ENCODE measurements at regions not wholly inside any gene's neighbourhood (a gene's known extent, or its start where the extent isn't known, plus 50 kb on each side); places are given as distances from the start of the nearest gene placed in this dataset.

- DNase-seq (ENCODE audit: low spot score): no peak
- POLR2A ChIA-PET: interaction anchor here (0.6 kb wide), 1 partner anchor 187 kb away, joined by 3 read pairs; no protein-coding TSS in a partner anchor
- CTCF ChIA-PET (ENCODE audit: unreplicated experiment): no interaction called here
- H3K4me1 ChIP-seq (ENCODE audit: insufficient read depth, low read length, poor library complexity, severe bottlenecking): no peaks in the 10 kb centered on the region
- intact Hi-C loops (cut with micrococcal nuclease; ENCODE audit: unreplicated experiment): no loop called here
- no peaks in the 10 kb centered on the region for H3K9me2 ChIP-seq (ENCODE audit: insufficient read depth, low read length)
- BruUV-seq (replicated peaks): no TSS peak
- no peak overlapping the region for H3K4me3 ChIP-seq (ENCODE audit: low read depth, low read length, poor library complexity, severe bottlenecking)
- H4K20me1 ChIP-seq (ENCODE audit: insufficient read depth, low read length): no peaks in the 10 kb centered on the region
- TF ChIP-seq EZH2phosphoT487 (IDR thresholded peaks at IDR 0.05; ENCODE audit: borderline replicate concordance, low read depth, low read length): no peak
- TF ChIP-seq CTCF (conservative IDR thresholded peaks at IDR 0.05; ENCODE audit: low read length): no peak
- no peaks in the 10 kb centered on the region for H3K9me3 ChIP-seq (ENCODE audit: low read length)
- no peak overlapping the region for H2AFZ ChIP-seq (ENCODE audit: low read length)
- no peaks in the 10 kb centered on the region for H3K79me2 ChIP-seq (ENCODE audit: insufficient read depth, low read depth, low read length)
- H3K27ac ChIP-seq (ENCODE audit: low read depth, low read length, poor library complexity, severe bottlenecking): no peak overlapping the region
- H3K36me3 ChIP-seq (ENCODE audit: insufficient read depth, low read length): no peaks in the 10 kb centered on the region
- H3K4me2 ChIP-seq (ENCODE audit: low read length): no peak overlapping the region
Observed at GRCh38 chr9:12231832-12232231, 461.4 kb upstream of the TYRP1 start.

- CTCF ChIA-PET (ENCODE audit: unreplicated experiment): no interaction called here
- TF ChIP-seq EZH2phosphoT487 (IDR thresholded peaks at IDR 0.05; ENCODE audit: borderline replicate concordance, low read depth, low read length) (no peak), CTCF (conservative IDR thresholded peaks at IDR 0.05; ENCODE audit: low read length) (no peak)
Observed at GRCh38 chr9:12232836-12233235, 460.3 kb upstream of the TYRP1 start.

GRCh38 chr9:12253941-12254340 is 439.2 kb upstream of the TYRP1 start:
- Histone ChIP-seq H4K20me1 (ENCODE audit: insufficient read depth, low read length) (no peaks in the 10 kb centered on the region), H3K4me1 (ENCODE audit: insufficient read depth, low read length, poor library complexity, severe bottlenecking) (no peaks in the 10 kb centered on the region), H3K9me3 (ENCODE audit: low read length) (0 out of 2 replicates have a peak, but pooled peaks cover 13% of the 10 kb centered on the region), H3K27ac (ENCODE audit: low read depth, low read length, poor library complexity, severe bottlenecking) (no peak overlapping the region), H3K9me2 (ENCODE audit: insufficient read depth, low read length) (no peaks in the 10 kb centered on the region), H2AFZ (ENCODE audit: low read length) (no peak overlapping the region), H3K4me3 (ENCODE audit: low read depth, low read length, poor library complexity, severe bottlenecking) (no peak overlapping the region), H3K36me3 (ENCODE audit: insufficient read depth, low read length) (no peaks in the 10 kb centered on the region), H3K79me2 (ENCODE audit: insufficient read depth, low read depth, low read length) (no peaks in the 10 kb centered on the region), H3K4me2 (ENCODE audit: low read length) (no peak overlapping the region)
- BruUV-seq (replicated peaks): no TSS peak
- ChIA-PET POLR2A (interaction anchor here (0.9 to 1.2 kb wide), 2 partner anchors 11 to 13 kb away, joined by 3 to 5 read pairs; no protein-coding TSS in a partner anchor), CTCF (ENCODE audit: unreplicated experiment) (no interaction called here)
- intact Hi-C loops (cut with micrococcal nuclease; ENCODE audit: unreplicated experiment): no loop called here
- DNase-seq (ENCODE audit: low spot score): no peak
- no peak for TF ChIP-seq CTCF (conservative IDR thresholded peaks at IDR 0.05; ENCODE audit: low read length)
- no peak for TF ChIP-seq EZH2phosphoT487 (IDR thresholded peaks at IDR 0.05; ENCODE audit: borderline replicate concordance, low read depth, low read length)

More at GRCh38 chr9:12232836-12233235, 460.3 kb upstream of the TYRP1 start:
- Histone ChIP-seq H3K27ac (ENCODE audit: low read depth, low read length, poor library complexity, severe bottlenecking) (no peak overlapping the region), H3K79me2 (ENCODE audit: insufficient read depth, low read depth, low read length) (no peaks in the 10 kb centered on the region), H3K4me2 (ENCODE audit: low read length) (no peak overlapping the region), H3K4me3 (ENCODE audit: low read depth, low read length, poor library complexity, severe bottlenecking) (no peak overlapping the region), H3K4me1 (ENCODE audit: insufficient read depth, low read length, poor library complexity, severe bottlenecking) (no peaks in the 10 kb centered on the region), H3K36me3 (ENCODE audit: insufficient read depth, low read length) (no peaks in the 10 kb centered on the region), H3K9me3 (ENCODE audit: low read length) (no peaks in the 10 kb centered on the region), H2AFZ (ENCODE audit: low read length) (no peak overlapping the region), H3K9me2 (ENCODE audit: insufficient read depth, low read length) (no peaks in the 10 kb centered on the region), H4K20me1 (ENCODE audit: insufficient read depth, low read length) (no peaks in the 10 kb centered on the region)
- POLR2A ChIA-PET: no interaction called here
- intact Hi-C loops (cut with micrococcal nuclease; ENCODE audit: unreplicated experiment): no loop called here
- no peak for DNase-seq (ENCODE audit: low spot score)
- BruUV-seq (replicated peaks): no TSS peak

Measured in OCI-LY7 (cell line).